CD4-positive, alpha-beta memory T cell (primary cell): ENCODE measurements at regions not wholly inside any gene's neighbourhood (a gene's known extent, or its start where the extent isn't known, plus 50 kb on each side); places are given as distances from the start of the nearest gene placed in this dataset.

Experiments
- CTCF ChIA-PET: fragments of 350-600 bp; sonication (Branson Sonifier 250); formaldehyde crosslinking; loops from one replicate; lab custom pipeline; 2021; ENCODE audit warnings: inconsistent platforms; ENCODE audit not compliant: partially characterized antibody; lab: Charles Lee
- POLR2A ChIA-PET: fragments of 350-600 bp; sonication (Branson Sonifier 250); formaldehyde crosslinking; loops from one replicate; lab custom pipeline; 2021; ENCODE audit not compliant: partially characterized antibody; lab: Charles Lee
- DNase-seq, 5 donors: peaks; one replicate each; pipeline versions ENCODE4 v3.0.0 to v3.0.0-alpha.2; 2020 to 2022; ENCODE audit warnings: mixed read lengths in 1 of 5
- H3K27ac ChIP-seq: one replicate; pipeline ENCODE4 v1.7.0; 2013; ENCODE audit warnings: low read depth, low read length
- H3K27me3 ChIP-seq: 2 replicates; pipeline ENCODE4 v1.7.0; 2013; ENCODE audit warnings: mild to moderate bottlenecking, low read length, moderate library complexity; ENCODE audit not compliant: insufficient read depth
- H3K36me3 ChIP-seq: 2 replicates; pipeline ENCODE4 v1.7.0; 2013; ENCODE audit warnings: mild to moderate bottlenecking, low read length, moderate library complexity; ENCODE audit not compliant: insufficient read depth
- H3K4me1 ChIP-seq: 2 replicates; pipeline ENCODE4 v1.7.0; 2013; ENCODE audit warnings: mild to moderate bottlenecking, low read length, moderate library complexity; ENCODE audit not compliant: insufficient read depth
- H3K4me3 ChIP-seq, 2 donors: one replicate each; pipeline ENCODE4 v1.7.0; 2013; ENCODE audit warnings: low read length in 2 of 2, mild to moderate bottlenecking in 1 of 2
- H3K9me3 ChIP-seq, 2 donors: one replicate each; pipeline ENCODE4 v1.7.0; 2013; ENCODE audit warnings: low read length in 2 of 2, control low read depth in 1 of 2; ENCODE audit not compliant: control insufficient read depth in 1 of 2
- H3K27ac Mint-ChIP-seq, 7 donors: one replicate each; pipeline ENCODE4 v1.8.0; 2020 to 2021; ENCODE audit warnings: mixed read lengths in 7 of 7, mild to moderate bottlenecking in 6 of 7, inconsistent platforms in 3 of 7, moderate library complexity in 3 of 7
- H3K27me3 Mint-ChIP-seq, 2 donors: one replicate each; pipeline ENCODE4 v1.8.0; 2020 to 2021; ENCODE audit warnings: mixed read lengths in 2 of 2
- H3K36me3 Mint-ChIP-seq, 2 donors: one replicate each; pipeline ENCODE4 v1.8.0; 2020 to 2021; ENCODE audit warnings: mixed read lengths in 2 of 2, inconsistent platforms in 1 of 2, mild to moderate bottlenecking in 1 of 2
- H3K4me1 Mint-ChIP-seq, 4 donors: one replicate each; pipeline ENCODE4 v1.8.0; 2020 to 2021; ENCODE audit warnings: mixed read lengths in 4 of 4, mild to moderate bottlenecking in 1 of 4
- H3K4me3 Mint-ChIP-seq, 8 donors: one replicate each; pipeline ENCODE4 v1.8.0; 2020 to 2021; ENCODE audit warnings: mixed read lengths in 8 of 8, mild to moderate bottlenecking in 7 of 8, moderate library complexity in 6 of 8, inconsistent platforms in 3 of 8
- H3K9me3 Mint-ChIP-seq, 8 donors: one replicate each; pipeline ENCODE4 v1.8.0; 2020 to 2021; ENCODE audit warnings: mixed read lengths in 8 of 8, mild to moderate bottlenecking in 5 of 8, inconsistent platforms in 3 of 8, moderate library complexity in 1 of 8
- intact Hi-C: fragments of 100-400 bp; cut with micrococcal nuclease; formaldehyde crosslinking; loops from one replicate; pipeline ENCODE4 v1.15.1; 2023

DNA sequence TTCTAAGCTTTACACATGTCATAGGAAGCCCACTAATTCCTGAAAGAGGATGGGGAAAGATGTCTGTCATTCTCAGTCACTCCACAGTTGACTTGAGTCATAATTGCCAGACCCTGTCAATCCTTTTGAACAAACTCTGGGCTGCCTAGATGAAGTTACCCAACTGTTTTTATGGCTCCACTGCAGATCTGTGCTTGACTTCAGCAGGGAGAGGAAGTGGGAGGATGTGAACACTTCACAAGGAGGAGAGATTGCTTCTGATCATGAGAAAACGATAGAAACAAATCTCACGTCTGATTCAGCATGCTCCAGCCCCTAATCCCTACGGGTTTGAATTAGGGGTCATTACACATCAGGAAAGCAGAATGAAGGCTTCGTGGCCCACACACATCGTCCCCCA is 596.6 kb upstream of the CELF2 start:
- intact Hi-C loops: no loop called here
- no peaks in the 10 kb centered on the region for H3K27me3 ChIP-seq
- Mint-ChIP-seq H3K27ac (no peak overlapping the region), H3K9me3 (peaks cover 0 to 3% (median 0%) of the 10 kb centered on the region in 8 donors), H3K4me3 (peak overlapping the region in 2 of 8 donors; percentile 16 to 28), H3K27me3 (peaks cover 0 to 4% of the 10 kb centered on the region in 2 donors), H3K4me1 (peaks cover 0 to 16% (median 7%) of the 10 kb centered on the region in 4 donors), H3K36me3 (no peaks in the 10 kb centered on the region)
- POLR2A ChIA-PET: no interaction called here
- no peaks in the 10 kb centered on the region for H3K9me3 ChIP-seq
- CTCF ChIA-PET: no interaction called here
- no peak overlapping the region for H3K27ac ChIP-seq
- H3K36me3 ChIP-seq: no peaks in the 10 kb centered on the region
- no peak overlapping the region for H3K4me3 ChIP-seq
- peaks cover 6% of the 10 kb centered on the region for H3K4me1 ChIP-seq
- no peak for DNase-seq

DNA sequence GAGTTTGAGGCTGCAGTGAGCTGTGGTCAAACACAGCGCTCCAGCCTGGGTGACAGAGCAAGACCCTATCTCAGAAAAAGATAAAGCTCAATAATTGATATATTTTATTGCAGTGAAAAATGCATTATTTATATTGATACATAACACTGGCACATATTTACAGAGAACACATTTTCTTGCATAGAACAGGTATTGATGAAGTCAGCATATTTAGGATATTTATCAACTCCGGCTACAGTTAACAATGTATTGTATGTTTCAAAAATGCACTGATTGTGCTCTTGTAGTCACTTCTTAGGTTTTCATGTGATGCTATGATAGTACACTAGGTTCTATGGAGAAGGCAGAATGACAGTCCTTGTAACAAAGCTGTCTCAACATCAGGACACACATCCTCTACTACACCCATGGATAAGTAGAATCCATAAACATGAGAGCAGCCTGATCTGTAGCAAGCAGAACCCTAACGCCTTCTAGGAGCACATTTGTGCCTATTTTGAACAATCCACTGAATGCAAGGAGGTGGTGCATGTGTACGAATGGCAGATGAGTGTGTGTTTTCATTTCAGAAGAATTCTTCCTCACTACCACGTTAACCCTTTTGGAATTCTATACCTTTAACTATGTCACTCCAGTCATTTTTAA is 586.1 kb upstream of the CELF2 start:
- DNase-seq: no peak
- Mint-ChIP-seq H3K27me3 (peaks cover 0 to 4% of the 10 kb centered on the region in 2 donors), H3K4me1 (no peaks in the 10 kb centered on the region), H3K9me3 (peaks cover 0 to 16% (median 5%) of the 10 kb centered on the region in 8 donors), H3K4me3 (no peak overlapping the region), H3K36me3 (no peaks in the 10 kb centered on the region), H3K27ac (no peak overlapping the region)
- Histone ChIP-seq H3K4me1 (no peaks in the 10 kb centered on the region), H3K27ac (no peak overlapping the region), H3K36me3 (no peaks in the 10 kb centered on the region), H3K4me3 (no peak overlapping the region), H3K27me3 (no peaks in the 10 kb centered on the region), H3K9me3 (no peaks in the 10 kb centered on the region)
- ChIA-PET CTCF (no interaction called here), POLR2A (no interaction called here)
- intact Hi-C loops: no loop called here

DNA sequence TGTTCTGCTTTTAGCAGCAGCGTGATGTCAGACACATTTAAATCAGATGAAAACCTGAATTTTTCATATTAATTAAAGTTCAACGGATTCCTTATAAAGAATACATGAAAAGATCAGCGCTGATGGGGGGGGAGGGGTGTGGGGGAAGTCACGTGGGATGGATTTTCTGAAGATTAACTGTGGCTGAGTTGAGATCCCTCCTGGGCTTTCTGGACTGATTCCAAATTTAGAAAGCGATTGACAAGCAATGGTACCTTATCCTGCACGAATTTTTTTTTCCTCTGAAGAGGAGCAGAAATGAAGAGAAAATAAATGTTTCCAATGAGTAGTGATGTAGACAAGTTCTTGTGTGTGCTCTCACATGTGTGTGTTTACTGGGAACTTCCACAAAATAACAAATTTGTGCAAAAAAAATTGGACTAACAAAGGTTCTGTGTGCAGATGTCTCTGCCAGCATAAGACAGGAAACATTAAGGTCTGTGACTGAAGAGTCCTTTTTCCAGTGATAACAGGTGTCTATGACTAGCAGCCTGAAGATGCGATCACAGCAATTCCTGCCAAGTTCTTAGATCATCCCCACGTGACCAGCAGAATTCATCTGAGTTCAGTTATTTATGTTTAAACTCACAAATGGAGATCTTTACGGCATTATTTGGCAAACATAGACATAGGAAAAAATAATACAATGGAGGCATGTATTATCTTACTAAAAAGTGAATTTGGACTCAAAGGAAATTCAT is 585.2 kb upstream of the CELF2 start:
- Histone ChIP-seq H3K4me1 (no peaks in the 10 kb centered on the region), H3K27ac (no peak overlapping the region), H3K4me3 (no peak overlapping the region), H3K27me3 (no peaks in the 10 kb centered on the region), H3K9me3 (no peaks in the 10 kb centered on the region), H3K36me3 (no peaks in the 10 kb centered on the region)
- H3K27me3 Mint-ChIP-seq: peaks cover 0 to 4% of the 10 kb centered on the region in 2 donors
- CTCF ChIA-PET: no interaction called here
- no peak for DNase-seq
- no peak overlapping the region for H3K4me3 Mint-ChIP-seq
- H3K27ac Mint-ChIP-seq: no peak overlapping the region
- H3K9me3 Mint-ChIP-seq: peaks cover 0 to 16% (median 5%) of the 10 kb centered on the region in 8 donors
- H3K4me1 Mint-ChIP-seq: no peaks in the 10 kb centered on the region
- intact Hi-C loops: no loop called here
- POLR2A ChIA-PET: no interaction called here
- no peaks in the 10 kb centered on the region for H3K36me3 Mint-ChIP-seq

DNA sequence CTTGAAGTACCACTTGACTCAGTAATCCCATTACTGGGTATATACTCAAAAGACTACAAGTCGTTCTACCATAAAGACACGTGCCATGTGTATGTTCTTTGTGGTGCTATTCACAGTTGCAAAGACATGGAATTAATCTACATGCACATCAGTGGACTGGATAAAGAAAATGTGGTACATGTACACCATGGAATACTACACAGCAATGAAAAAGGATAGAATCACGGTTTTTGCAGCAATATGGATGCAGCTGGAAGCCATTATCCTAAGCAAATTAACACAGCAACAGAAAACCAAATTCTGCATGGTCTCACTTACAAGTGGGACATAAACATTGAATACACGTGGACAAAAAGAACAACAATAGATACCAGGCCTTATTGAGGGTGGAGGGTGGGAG is 583.4 kb upstream of the CELF2 start:
- Histone ChIP-seq H3K4me1 (no peaks in the 10 kb centered on the region), H3K27me3 (no peaks in the 10 kb centered on the region), H3K27ac (no peak overlapping the region), H3K4me3 (no peak overlapping the region), H3K36me3 (no peaks in the 10 kb centered on the region), H3K9me3 (no peaks in the 10 kb centered on the region)
- Mint-ChIP-seq H3K4me1 (no peaks in the 10 kb centered on the region), H3K27ac (no peak overlapping the region), H3K36me3 (no peaks in the 10 kb centered on the region), H3K9me3 (peaks cover 0 to 13% (median 5%) of the 10 kb centered on the region in 8 donors), H3K27me3 (peaks cover 0 to 10% of the 10 kb centered on the region in 2 donors), H3K4me3 (no peak overlapping the region)
- intact Hi-C loops: no loop called here
- no peak for DNase-seq
- ChIA-PET CTCF (no interaction called here), POLR2A (no interaction called here)

DNA sequence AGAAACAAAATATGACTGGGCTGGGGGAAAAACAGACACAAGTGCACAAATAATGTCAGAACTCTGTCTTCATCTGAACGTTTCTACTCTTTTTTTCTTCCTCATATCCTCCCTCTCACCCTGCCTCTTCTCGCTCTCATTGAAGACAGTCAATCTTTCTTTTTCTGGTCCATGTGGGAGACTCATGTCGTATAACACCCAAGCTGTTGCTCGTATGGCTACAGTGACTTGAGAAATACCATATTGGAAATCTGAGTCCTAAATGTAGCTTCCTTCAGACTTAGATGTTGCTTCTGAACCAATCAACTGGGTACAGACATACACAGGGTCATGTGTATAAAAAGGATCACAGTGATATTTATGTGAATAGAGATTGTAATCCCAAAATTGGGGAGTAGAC is 579.8 kb upstream of the CELF2 start:
- DNase-seq: no peak
- Histone ChIP-seq H3K4me3 (no peak overlapping the region), H3K27me3 (no peaks in the 10 kb centered on the region), H3K9me3 (no peaks in the 10 kb centered on the region), H3K4me1 (no peaks in the 10 kb centered on the region), H3K36me3 (no peaks in the 10 kb centered on the region), H3K27ac (no peak overlapping the region)
- ChIA-PET POLR2A (no interaction called here), CTCF (no interaction called here)
- Mint-ChIP-seq H3K4me3 (no peak overlapping the region), H3K9me3 (peaks cover 0 to 11% (median 5%) of the 10 kb centered on the region in 8 donors), H3K36me3 (no peaks in the 10 kb centered on the region), H3K4me1 (no peaks in the 10 kb centered on the region), H3K27ac (no peak overlapping the region), H3K27me3 (peaks cover 2 to 5% of the 10 kb centered on the region in 2 donors)
- intact Hi-C loops: no loop called here

DNA sequence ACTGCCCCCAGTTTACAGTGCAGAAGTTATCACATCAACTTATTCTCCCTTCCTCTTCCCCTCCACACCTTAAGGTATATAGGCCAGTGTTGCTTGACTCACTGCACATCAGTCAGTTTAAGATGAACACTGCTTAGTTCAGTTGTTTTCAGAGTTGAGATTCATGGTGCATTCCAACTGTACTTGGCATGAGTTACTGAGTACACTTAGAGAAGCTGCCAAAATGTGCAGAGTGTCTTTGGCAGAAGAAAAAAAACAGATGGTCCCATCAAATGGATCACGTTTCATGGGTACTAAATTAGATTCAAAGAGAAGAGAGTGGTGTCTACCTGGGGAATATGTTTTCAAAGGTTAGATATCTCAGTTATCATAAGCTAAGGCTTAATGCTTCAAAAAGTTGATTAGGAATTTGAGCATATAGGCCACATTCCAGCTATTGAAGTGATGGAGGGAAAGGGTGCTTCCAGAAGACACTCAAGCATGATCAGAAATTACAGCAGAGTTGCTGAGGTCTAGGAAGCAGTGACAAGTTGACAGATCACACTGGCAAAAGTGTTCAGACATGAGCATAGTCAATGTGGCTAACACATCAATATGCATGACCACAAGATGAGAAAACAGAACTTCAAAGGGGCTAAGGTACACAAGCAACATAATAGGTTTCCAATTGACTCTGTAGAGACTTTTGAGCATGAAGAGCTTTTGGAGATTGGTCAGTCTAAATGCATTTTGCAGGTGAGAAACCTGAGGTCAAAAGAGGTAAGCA is 579.2 kb upstream of the CELF2 start:
- intact Hi-C loops: no loop called here
- no peaks in the 10 kb centered on the region for H3K36me3 ChIP-seq
- no peak overlapping the region for H3K4me3 ChIP-seq
- no peak for DNase-seq
- Mint-ChIP-seq H3K9me3 (peaks cover 0 to 11% (median 5%) of the 10 kb centered on the region in 8 donors), H3K36me3 (no peaks in the 10 kb centered on the region), H3K4me1 (no peaks in the 10 kb centered on the region), H3K27me3 (peaks cover 2 to 5% of the 10 kb centered on the region in 2 donors), H3K4me3 (no peak overlapping the region), H3K27ac (no peak overlapping the region)
- no peaks in the 10 kb centered on the region for H3K4me1 ChIP-seq
- H3K9me3 ChIP-seq: no peaks in the 10 kb centered on the region
- no peaks in the 10 kb centered on the region for H3K27me3 ChIP-seq
- ChIA-PET POLR2A (no interaction called here), CTCF (no interaction called here)
- H3K27ac ChIP-seq: no peak overlapping the region

DNA sequence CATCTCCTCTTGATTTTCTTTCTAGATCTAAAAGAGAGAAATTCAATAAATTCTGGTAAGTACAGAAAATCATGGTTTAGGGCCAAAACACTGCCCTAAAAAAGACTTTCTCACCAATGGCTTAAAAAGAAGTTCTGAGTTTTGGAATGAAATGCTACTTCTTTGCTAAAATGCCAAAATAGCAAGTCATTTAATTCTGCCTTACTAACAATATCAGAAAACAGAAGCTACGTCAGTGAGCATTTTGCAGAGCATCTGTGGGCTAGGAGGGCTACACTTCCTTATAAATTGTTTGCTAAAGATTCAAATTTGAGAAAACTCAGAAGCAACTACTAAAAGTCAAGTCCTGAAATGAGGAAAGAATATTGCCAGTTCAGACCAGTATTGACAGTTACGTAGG is 560.8 kb upstream of the CELF2 start:
- Histone ChIP-seq H3K4me1 (no peaks in the 10 kb centered on the region), H3K36me3 (no peaks in the 10 kb centered on the region), H3K27me3 (no peaks in the 10 kb centered on the region), H3K9me3 (no peaks in the 10 kb centered on the region), H3K4me3 (no peak overlapping the region), H3K27ac (no peak overlapping the region)
- Mint-ChIP-seq H3K36me3 (no peaks in the 10 kb centered on the region), H3K27me3 (peaks cover 6 to 9% of the 10 kb centered on the region in 2 donors), H3K4me1 (no peaks in the 10 kb centered on the region), H3K9me3 (peaks cover 0 to 6% (median 0%) of the 10 kb centered on the region in 8 donors), H3K27ac (no peak overlapping the region), H3K4me3 (no peak overlapping the region)
- DNase-seq: no peak
- ChIA-PET POLR2A (no interaction called here), CTCF (no interaction called here)
- intact Hi-C loops: no loop called here
